HEK293 (cell line): ENCODE measurements at regions not wholly inside any gene's neighbourhood (a gene's known extent, or its start where the extent isn't known, plus 50 kb on each side); places are given as distances from the start of the nearest gene placed in this dataset.

Source experiments
- CTCF ChIA-PET: fragments of 350-600 bp; formaldehyde crosslinking; extraction: SDS; loops from one replicate; lab custom pipeline; 2021; ENCODE audit warnings: antibody characterized with exemption; lab: Yijun Ruan, JAX
- POLR2A ChIA-PET: fragments of 300-600 bp; formaldehyde crosslinking; extraction: SDS; loops from one replicate; lab custom pipeline; 2020; ENCODE audit warnings: antibody characterized with exemption, inconsistent platforms; lab: Yijun Ruan, JAX
- H3K27ac ChIP-seq: fragments of 200-500 bp; sonication (Bioruptor generic); 2 replicates; pipeline ENCODE4 v1.5.1; 2014; ENCODE audit warnings: low read depth, low read length, control low read depth, inconsistent platforms; ENCODE audit errors: extremely low read depth
- H3K36me3 ChIP-seq, 2 experiments: fragments of 200-500 bp in 1 of 2; sonication (Bioruptor generic) in 1 of 2; 1 replicate in 1 of 2; 2 replicates in 1 of 2; pipeline ENCODE4 v1.5.1; 2014 to 2017; ENCODE audit warnings: inconsistent platforms in 2 of 2, low read length in 2 of 2; ENCODE audit not compliant: control insufficient read depth in 2 of 2, insufficient read depth in 1 of 2
- H3K4me1 ChIP-seq: fragments of 200-500 bp; sonication (Bioruptor generic); 2 replicates; pipeline ENCODE4 v1.5.1; 2014; ENCODE audit warnings: mild to moderate bottlenecking, low read length, inconsistent platforms; ENCODE audit not compliant: control insufficient read depth, insufficient read depth
- H3K4me3 ChIP-seq: 2 replicates; pipeline ENCODE4 v1.5.1; 2011; ENCODE audit warnings: low read depth, mild to moderate bottlenecking, control low read depth, low read length, moderate library complexity
- H3K9me3 ChIP-seq: fragments of 200-500 bp; sonication (Bioruptor generic); 2 replicates; pipeline ENCODE4 v1.5.1; 2014; ENCODE audit warnings: low read depth, low read length, inconsistent platforms; ENCODE audit not compliant: control insufficient read depth, insufficient read depth
- KLF16 ChIP-seq: fragments of 450-650 bp; formaldehyde crosslinking; IDR thresholded peaks from 2 replicates; pipeline ENCODE4 v1.5.1; 2017; ENCODE audit warnings: missing biosample characterization, missing genetic modification characterization
- PBX3 ChIP-seq: sonication (generic); formaldehyde crosslinking; IDR thresholded peaks from 2 replicates; pipeline ENCODE4 v1.8.1; 2022; ENCODE audit warnings: mild to moderate bottlenecking, moderate library complexity, missing genetic modification reagents
- PRDM1 ChIP-seq: fragments of 450-650 bp; formaldehyde crosslinking; IDR thresholded peaks from 2 replicates; pipeline ENCODE4; 2016; ENCODE audit warnings: missing biosample characterization, missing genetic modification characterization
- PRDM10 ChIP-seq: fragments of 450-650 bp; formaldehyde crosslinking; IDR thresholded peaks from 2 replicates; pipeline ENCODE4 v1.5.1; 2016; ENCODE audit warnings: missing biosample characterization, missing genetic modification characterization
- ZBTB8A ChIP-seq: fragments of 450-650 bp; formaldehyde crosslinking; IDR thresholded peaks from 2 replicates; pipeline ENCODE4 v1.5.1; 2016; ENCODE audit warnings: missing biosample characterization, missing genetic modification characterization
- ZNF202 ChIP-seq: fragments of 450-650 bp; formaldehyde crosslinking; IDR thresholded peaks from 2 replicates; pipeline ENCODE4 v1.5.1; 2016; ENCODE audit warnings: missing biosample characterization, missing genetic modification characterization, borderline replicate concordance
- ZNF214 ChIP-seq: fragments of 450-650 bp; formaldehyde crosslinking; IDR thresholded peaks from 2 replicates; pipeline ENCODE4 v1.5.1; 2017; ENCODE audit warnings: missing biosample characterization, mild to moderate bottlenecking, missing genetic modification characterization, borderline replicate concordance
- ZNF48 ChIP-seq: fragments of 450-650 bp; formaldehyde crosslinking; IDR thresholded peaks from 2 replicates; pipeline ENCODE4 v1.5.1; 2016; ENCODE audit warnings: missing biosample characterization, missing genetic modification characterization
- ZNF530 ChIP-seq: fragments of 450-650 bp; formaldehyde crosslinking; IDR thresholded peaks from 2 replicates; pipeline ENCODE4 v1.5.1; 2016; ENCODE audit warnings: low read depth, missing biosample characterization, missing genetic modification characterization
- ZNF571 ChIP-seq: fragments of 450-650 bp; formaldehyde crosslinking; IDR thresholded peaks from 2 replicates; pipeline ENCODE4 v1.5.0; 2017; ENCODE audit warnings: missing biosample characterization, missing genetic modification characterization
- ZNF610 ChIP-seq: fragments of 450-650 bp; formaldehyde crosslinking; IDR thresholded peaks from 2 replicates; pipeline ENCODE4 v1.5.1; 2016; ENCODE audit warnings: missing biosample characterization, missing genetic modification characterization, borderline replicate concordance
- ZNF701 ChIP-seq: fragments of 450-650 bp; formaldehyde crosslinking; IDR thresholded peaks from 2 replicates; pipeline ENCODE4 v1.5.1; 2016; ENCODE audit warnings: missing biosample characterization, missing genetic modification characterization
- ZSCAN23 ChIP-seq: fragments of 450-650 bp; formaldehyde crosslinking; IDR thresholded peaks from 2 replicates; pipeline ENCODE4 v1.5.1; 2016; ENCODE audit warnings: missing biosample characterization, missing genetic modification characterization
- ZXDB ChIP-seq: fragments of 450-650 bp; formaldehyde crosslinking; IDR thresholded peaks from 2 replicates; pipeline ENCODE4 v1.5.1; 2016; ENCODE audit warnings: missing biosample characterization, missing genetic modification characterization
- TF ChIP-seq, protein P1 (sequence below): fragments of 450-650 bp; formaldehyde crosslinking; IDR thresholded peaks from 2 replicates; pipeline ENCODE4 v1.5.1; 2016; ENCODE audit warnings: missing biosample characterization, missing genetic modification characterization
- TF ChIP-seq, protein P2 (sequence below): fragments of 450-650 bp; formaldehyde crosslinking; IDR thresholded peaks from 2 replicates; pipeline ENCODE4 v1.5.1; 2017; ENCODE audit warnings: missing biosample characterization, missing genetic modification characterization

DNA sequence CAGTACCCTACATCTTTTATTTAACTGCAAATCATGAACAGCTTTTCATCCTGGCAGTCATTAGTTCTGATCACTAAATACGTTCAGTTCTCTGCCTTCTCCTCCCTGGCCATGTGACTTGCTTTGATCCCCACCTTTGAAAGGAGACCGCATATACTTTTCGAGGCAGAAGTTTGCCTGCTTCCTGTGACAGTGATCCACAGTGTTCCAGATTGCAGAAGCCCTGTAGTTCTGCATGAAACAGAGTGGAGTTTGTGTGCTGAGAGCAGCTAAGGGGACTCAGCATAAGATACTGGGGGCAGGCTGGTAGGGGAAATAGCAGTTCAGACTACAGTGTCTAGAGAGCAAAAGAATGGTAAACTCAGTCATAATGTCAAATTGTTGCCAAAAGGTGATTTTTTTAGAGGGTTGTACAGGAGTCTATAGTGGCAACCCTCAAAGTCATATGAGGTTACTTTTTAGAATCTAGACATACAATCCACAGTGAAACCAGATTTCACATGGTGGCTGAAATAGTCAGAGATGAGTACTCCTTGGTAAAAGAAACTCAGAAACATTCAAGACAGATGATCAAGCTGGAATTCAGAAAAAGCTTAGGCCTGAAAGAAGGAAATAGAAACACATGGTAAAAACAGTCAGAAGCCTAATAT, 1800.4 kb upstream of the CELF4 start:
- no peak for TF ChIP-seq ZBTB8A (tag by site-specific recombination)
- TF ChIP-seq ZSCAN23, result no peak
- TF ChIP-seq, protein P1, sequence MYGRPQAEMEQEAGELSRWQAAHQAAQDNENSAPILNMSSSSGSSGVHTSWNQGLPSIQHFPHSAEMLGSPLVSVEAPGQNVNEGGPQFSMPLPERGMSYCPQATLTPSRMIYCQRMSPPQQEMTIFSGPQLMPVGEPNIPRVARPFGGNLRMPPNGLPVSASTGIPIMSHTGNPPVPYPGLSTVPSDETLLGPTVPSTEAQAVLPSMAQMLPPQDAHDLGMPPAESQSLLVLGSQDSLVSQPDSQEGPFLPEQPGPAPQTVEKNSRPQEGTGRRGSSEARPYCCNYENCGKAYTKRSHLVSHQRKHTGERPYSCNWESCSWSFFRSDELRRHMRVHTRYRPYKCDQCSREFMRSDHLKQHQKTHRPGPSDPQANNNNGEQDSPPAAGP, result no peak
- TF ChIP-seq PRDM10 (tag by site-specific recombination), result no peak
- no peak for TF ChIP-seq ZNF48 (tag by site-specific recombination)
- Histone ChIP-seq H3K4me1 (no peaks in the 10 kb centered on the region), H3K9me3 (no peaks in the 10 kb centered on the region), H3K36me3 (no peaks in the 10 kb centered on the region), H3K4me3 (no peak overlapping the region), H3K27ac (no peak overlapping the region)
- POLR2A ChIA-PET, result no interaction called here
- CTCF ChIA-PET, result no interaction called here

DNA sequence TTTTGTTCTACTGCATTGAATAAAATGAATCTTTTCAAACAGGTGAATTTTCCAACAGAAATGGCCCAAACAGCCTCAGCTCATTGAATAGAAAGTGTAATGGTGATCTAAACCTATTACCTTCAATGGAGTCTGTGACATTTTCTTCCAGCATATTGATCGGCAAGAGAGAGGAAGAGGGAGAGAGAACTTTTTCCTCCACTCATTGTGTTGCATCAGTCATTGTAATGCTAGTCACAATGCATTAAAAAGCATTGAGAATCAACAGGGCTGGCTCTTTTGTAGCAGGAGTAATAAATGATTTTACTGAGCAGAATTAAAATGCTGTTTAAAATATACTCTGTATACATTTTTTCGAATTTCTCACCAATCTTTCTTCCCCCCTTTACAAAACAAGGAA, 1794.5 kb upstream of the CELF4 start:
- Histone ChIP-seq H3K4me1 (no peaks in the 10 kb centered on the region), H3K36me3 (no peaks in the 10 kb centered on the region), H3K4me3 (no peak overlapping the region), H3K9me3 (no peaks in the 10 kb centered on the region)
- ChIA-PET POLR2A (no interaction called here), CTCF (no interaction called here)
- no peak for TF ChIP-seq PRDM1 (tag by site-specific recombination)
- no peak for TF ChIP-seq ZNF701
- TF ChIP-seq ZNF610 (tag by site-specific recombination), result no peak
- TF ChIP-seq, all 188 proteins: peak for 0
- no peak overlapping the region for H3K27ac ChIP-seq

DNA sequence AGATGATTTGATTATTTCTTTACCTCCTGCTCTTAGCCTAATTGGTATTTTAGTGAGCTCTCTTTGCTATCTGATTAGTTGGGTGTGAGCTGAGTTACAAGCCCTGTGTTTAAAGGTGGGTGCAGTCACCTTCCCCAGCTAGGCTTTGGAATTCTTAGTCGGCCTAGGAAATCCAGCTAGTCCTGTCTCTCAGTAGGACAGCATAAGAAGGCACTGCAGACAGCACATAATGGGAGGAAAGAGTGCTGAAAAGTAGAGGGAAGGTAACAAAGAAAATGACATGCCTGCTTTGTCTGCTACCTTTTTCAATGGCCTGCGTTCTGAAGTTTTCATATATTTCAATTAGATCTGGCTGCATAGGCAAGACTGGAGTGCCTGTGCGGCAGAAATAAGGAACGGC, 1794.0 kb upstream of the CELF4 start:
- POLR2A ChIA-PET, result no interaction called here
- Histone ChIP-seq H3K36me3 (no peaks in the 10 kb centered on the region), H3K4me1 (no peaks in the 10 kb centered on the region), H3K9me3 (no peaks in the 10 kb centered on the region), H3K4me3 (no peak overlapping the region), H3K27ac (no peak overlapping the region)
- CTCF ChIA-PET, result no interaction called here
- TF ChIP-seq ZNF214 (no peak), ZNF202 (tag by site-specific recombination) (no peak), PBX3 (CRISPR knock-in tag) (no peak), ZXDB (tag by site-specific recombination) (no peak), ZNF571 (tag by site-specific recombination) (no peak), KLF16 (tag by site-specific recombination) (no peak), ZNF530 (tag by site-specific recombination) (no peak)
- TF ChIP-seq, protein P2, sequence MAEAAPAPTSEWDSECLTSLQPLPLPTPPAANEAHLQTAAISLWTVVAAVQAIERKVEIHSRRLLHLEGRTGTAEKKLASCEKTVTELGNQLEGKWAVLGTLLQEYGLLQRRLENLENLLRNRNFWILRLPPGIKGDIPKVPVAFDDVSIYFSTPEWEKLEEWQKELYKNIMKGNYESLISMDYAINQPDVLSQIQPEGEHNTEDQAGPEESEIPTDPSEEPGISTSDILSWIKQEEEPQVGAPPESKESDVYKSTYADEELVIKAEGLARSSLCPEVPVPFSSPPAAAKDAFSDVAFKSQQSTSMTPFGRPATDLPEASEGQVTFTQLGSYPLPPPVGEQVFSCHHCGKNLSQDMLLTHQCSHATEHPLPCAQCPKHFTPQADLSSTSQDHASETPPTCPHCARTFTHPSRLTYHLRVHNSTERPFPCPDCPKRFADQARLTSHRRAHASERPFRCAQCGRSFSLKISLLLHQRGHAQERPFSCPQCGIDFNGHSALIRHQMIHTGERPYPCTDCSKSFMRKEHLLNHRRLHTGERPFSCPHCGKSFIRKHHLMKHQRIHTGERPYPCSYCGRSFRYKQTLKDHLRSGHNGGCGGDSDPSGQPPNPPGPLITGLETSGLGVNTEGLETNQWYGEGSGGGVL, result no peak
- TF ChIP-seq, all 188 proteins: peak for 0
